GM23338 (cell line): ENCODE measurements at regions not wholly inside any gene's neighbourhood (a gene's known extent, or its start where the extent isn't known, plus 50 kb on each side); places are given as distances from the start of the nearest gene placed in this dataset.

Experiments used
- ATAC-seq: fragments of 200-7000 bp; cut with Tn5 transposase; 3 replicates; pipeline ENCODE4 v1.9.1; 2020
- DNase-seq: peaks from one replicate; pipeline ENCODE4 v3.0.0-alpha.2; 2015; ENCODE audit warnings: low spot score
- H2AFZ ChIP-seq: fragments of 200-600 bp; sonication (generic); 2 replicates; pipeline ENCODE4 v1.8.0; 2016; ENCODE audit warnings: antibody characterized with exemption, mild to moderate bottlenecking, moderate library complexity
- H3F3A ChIP-seq: fragments of 200-600 bp; sonication (generic); replicated peaks from 2 replicates; pipeline ENCODE4 v1.8.0; 2017; ENCODE audit warnings: antibody characterized with exemption, mixed run types, low read depth
- H3K27ac ChIP-seq: fragments of 200-600 bp; sonication (generic); 2 replicates; pipeline ENCODE4 v1.6.1; 2016; ENCODE audit warnings: low read depth
- H3K27me3 ChIP-seq: fragments of 200-600 bp; sonication (generic); 2 replicates; pipeline ENCODE4 v1.8.0; 2016; ENCODE audit warnings: mild to moderate bottlenecking, mixed run types, moderate library complexity; ENCODE audit not compliant: insufficient read depth
- H3K36me3 ChIP-seq: fragments of 200-600 bp; sonication (generic); 2 replicates; pipeline ENCODE4 v1.8.0; 2016; ENCODE audit warnings: mild to moderate bottlenecking; ENCODE audit not compliant: insufficient read depth
- H3K4me1 ChIP-seq: fragments of 200-600 bp; sonication (generic); 2 replicates; pipeline ENCODE4 v1.8.0; 2016; ENCODE audit warnings: mild to moderate bottlenecking, moderate library complexity; ENCODE audit not compliant: insufficient read depth
- H3K4me2 ChIP-seq: fragments of 200-600 bp; sonication (generic); 2 replicates; pipeline ENCODE4 v1.7.1; 2017; ENCODE audit warnings: mixed run types
- H3K4me3 ChIP-seq: fragments of 200-600 bp; sonication (generic); 2 replicates; pipeline ENCODE4 v1.6.1; 2016; ENCODE audit warnings: mixed run types
- H3K79me2 ChIP-seq: fragments of 200-600 bp; sonication (generic); replicated peaks from 2 replicates; pipeline ENCODE4 v1.8.0; 2017; ENCODE audit warnings: mild to moderate bottlenecking; ENCODE audit not compliant: insufficient read depth
- H3K9me2 ChIP-seq: fragments of 200-600 bp; sonication (generic); 2 replicates; pipeline ENCODE4 v1.8.0; 2017; ENCODE audit not compliant: insufficient read depth
- H4K20me1 ChIP-seq: fragments of 200-600 bp; sonication (generic); replicated peaks from 2 replicates; pipeline ENCODE4 v1.8.0; 2017; ENCODE audit warnings: mild to moderate bottlenecking; ENCODE audit not compliant: insufficient read depth
- H3K27ac Mint-ChIP-seq: 2 replicates; pipeline ENCODE4 v1.8.0; 2020; ENCODE audit warnings: inconsistent platforms, mild to moderate bottlenecking, moderate library complexity, mixed read lengths
- H3K27me3 Mint-ChIP-seq: 3 replicates; pipeline ENCODE4 v1.8.0; 2022; ENCODE audit warnings: low read depth, mild to moderate bottlenecking, moderate library complexity, mixed read lengths, inconsistent platforms; ENCODE audit not compliant: insufficient read depth, poor library complexity
- H3K36me3 Mint-ChIP-seq: 3 replicates; pipeline ENCODE4 v1.8.0; 2021; ENCODE audit warnings: low read depth, mild to moderate bottlenecking, inconsistent platforms, moderate library complexity, mixed read lengths
- H3K4me1 Mint-ChIP-seq: 3 replicates; pipeline ENCODE4 v1.8.0; 2020; ENCODE audit warnings: mild to moderate bottlenecking, inconsistent platforms, mixed read lengths
- H3K4me3 Mint-ChIP-seq: 3 replicates; pipeline ENCODE4 v1.8.0; 2021; ENCODE audit warnings: moderate library complexity, mild to moderate bottlenecking, inconsistent platforms, mixed read lengths
- H3K9me3 Mint-ChIP-seq: 3 replicates; pipeline ENCODE4 v1.8.0; 2020; ENCODE audit warnings: moderate library complexity, mild to moderate bottlenecking, inconsistent platforms, mixed read lengths
- CREB1 ChIP-seq: fragments of 250-450 bp; sonication (Bioruptor Pico); IDR thresholded peaks from 2 replicates; pipeline ENCODE4 v1.5.0; 2020; ENCODE audit warnings: low read depth, mild to moderate bottlenecking, moderate library complexity
- ETS1 ChIP-seq: IDR thresholded peaks from 2 replicates; pipeline ENCODE4 v1.6.1; 2016; ENCODE audit warnings: antibody characterized with exemption
- EZH2 ChIP-seq: fragments of 200-600 bp; sonication (generic); IDR thresholded peaks from one replicate; pipeline ENCODE4 v1.8.0; 2017; ENCODE audit warnings: antibody characterized with exemption, mild to moderate bottlenecking, low read depth; ENCODE audit not compliant: unreplicated experiment
- EZH2phosphoT487 ChIP-seq: fragments of 200-600 bp; sonication (generic); IDR thresholded peaks from one replicate; pipeline ENCODE4 v1.8.1; 2018; ENCODE audit warnings: antibody characterized with exemption; ENCODE audit not compliant: unreplicated experiment
- JUNB ChIP-seq: IDR thresholded peaks from one replicate; pipeline ENCODE4 v1.6.1; 2016; ENCODE audit warnings: antibody characterized with exemption; ENCODE audit not compliant: unreplicated experiment
- NANOG ChIP-seq: IDR thresholded peaks from 2 replicates; pipeline ENCODE4 v1.6.1; 2016; ENCODE audit warnings: antibody characterized with exemption, borderline replicate concordance
- POLR2AphosphoS5 ChIP-seq: IDR thresholded peaks from 2 replicates; pipeline ENCODE4 v1.6.1; 2016; ENCODE audit warnings: antibody characterized with exemption, low read depth
- STAT1 ChIP-seq: IDR thresholded peaks from one replicate; pipeline ENCODE4 v1.6.1; 2016; ENCODE audit warnings: antibody characterized with exemption; ENCODE audit not compliant: unreplicated experiment
- ZNF114 ChIP-seq: fragments of 250-450 bp; sonication (Bioruptor Pico); IDR thresholded peaks from 2 replicates; pipeline ENCODE4 v1.5.0; 2020; ENCODE audit warnings: mild to moderate bottlenecking, moderate library complexity
- ZNF331 ChIP-seq: fragments of 250-450 bp; sonication (Bioruptor Pico); IDR thresholded peaks from 2 replicates; pipeline ENCODE4 v1.5.0; 2020; ENCODE audit warnings: low read depth, mild to moderate bottlenecking, moderate library complexity
- TF ChIP-seq, protein P1 (sequence below), 2 experiments: fragments of 200-600 bp in 1 of 2; sonication (generic) in 1 of 2; conservative IDR thresholded peaks; 2 replicates each; pipeline versions ENCODE4 v1.5.1 to v1.6.1; 2016 to 2017; ENCODE audit warnings: antibody characterized with exemption in 2 of 2, low read depth in 2 of 2, mild to moderate bottlenecking in 2 of 2, moderate library complexity in 1 of 2
- TF ChIP-seq, protein P2 (sequence below): fragments of 250-450 bp; sonication (Bioruptor Pico); IDR thresholded peaks from 2 replicates; pipeline ENCODE4 v1.5.0; 2020; ENCODE audit warnings: mild to moderate bottlenecking, moderate library complexity
- TF ChIP-seq, protein P3 (sequence below): IDR thresholded peaks from one replicate; pipeline ENCODE4 v1.6.1; 2018; ENCODE audit warnings: antibody characterized with exemption; ENCODE audit not compliant: unreplicated experiment

GRCh38 chr10:90983914-90984549, 63.1 kb upstream of the ANKRD1 start:
- H3K36me3 ChIP-seq, result no peaks in the 10 kb centered on the region
- H3K27me3 ChIP-seq, result peaks cover 14% of the 10 kb centered on the region; the same call in 1 of the 2 replicates
- H3K27ac Mint-ChIP-seq, result no peak overlapping the region
- H3K4me1 ChIP-seq, result no peaks in the 10 kb centered on the region
- TF ChIP-seq ZNF331 (CRISPR knock-in tag), result no peak
- TF ChIP-seq CREB1 (CRISPR knock-in tag), result no peak
- TF ChIP-seq ETS1, result no peak
- TF ChIP-seq ZNF114, result no peak
- TF ChIP-seq JUNB, result no peak
- TF ChIP-seq, protein P1, sequence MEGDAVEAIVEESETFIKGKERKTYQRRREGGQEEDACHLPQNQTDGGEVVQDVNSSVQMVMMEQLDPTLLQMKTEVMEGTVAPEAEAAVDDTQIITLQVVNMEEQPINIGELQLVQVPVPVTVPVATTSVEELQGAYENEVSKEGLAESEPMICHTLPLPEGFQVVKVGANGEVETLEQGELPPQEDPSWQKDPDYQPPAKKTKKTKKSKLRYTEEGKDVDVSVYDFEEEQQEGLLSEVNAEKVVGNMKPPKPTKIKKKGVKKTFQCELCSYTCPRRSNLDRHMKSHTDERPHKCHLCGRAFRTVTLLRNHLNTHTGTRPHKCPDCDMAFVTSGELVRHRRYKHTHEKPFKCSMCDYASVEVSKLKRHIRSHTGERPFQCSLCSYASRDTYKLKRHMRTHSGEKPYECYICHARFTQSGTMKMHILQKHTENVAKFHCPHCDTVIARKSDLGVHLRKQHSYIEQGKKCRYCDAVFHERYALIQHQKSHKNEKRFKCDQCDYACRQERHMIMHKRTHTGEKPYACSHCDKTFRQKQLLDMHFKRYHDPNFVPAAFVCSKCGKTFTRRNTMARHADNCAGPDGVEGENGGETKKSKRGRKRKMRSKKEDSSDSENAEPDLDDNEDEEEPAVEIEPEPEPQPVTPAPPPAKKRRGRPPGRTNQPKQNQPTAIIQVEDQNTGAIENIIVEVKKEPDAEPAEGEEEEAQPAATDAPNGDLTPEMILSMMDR (conservative IDR thresholded peaks at IDR 0.05; ENCODE audit: low read depth in 2 of 2), result no peak
- TF ChIP-seq EZH2phosphoT487, result no peak
- TF ChIP-seq POLR2AphosphoS5, result no peak
- TF ChIP-seq, protein P2, sequence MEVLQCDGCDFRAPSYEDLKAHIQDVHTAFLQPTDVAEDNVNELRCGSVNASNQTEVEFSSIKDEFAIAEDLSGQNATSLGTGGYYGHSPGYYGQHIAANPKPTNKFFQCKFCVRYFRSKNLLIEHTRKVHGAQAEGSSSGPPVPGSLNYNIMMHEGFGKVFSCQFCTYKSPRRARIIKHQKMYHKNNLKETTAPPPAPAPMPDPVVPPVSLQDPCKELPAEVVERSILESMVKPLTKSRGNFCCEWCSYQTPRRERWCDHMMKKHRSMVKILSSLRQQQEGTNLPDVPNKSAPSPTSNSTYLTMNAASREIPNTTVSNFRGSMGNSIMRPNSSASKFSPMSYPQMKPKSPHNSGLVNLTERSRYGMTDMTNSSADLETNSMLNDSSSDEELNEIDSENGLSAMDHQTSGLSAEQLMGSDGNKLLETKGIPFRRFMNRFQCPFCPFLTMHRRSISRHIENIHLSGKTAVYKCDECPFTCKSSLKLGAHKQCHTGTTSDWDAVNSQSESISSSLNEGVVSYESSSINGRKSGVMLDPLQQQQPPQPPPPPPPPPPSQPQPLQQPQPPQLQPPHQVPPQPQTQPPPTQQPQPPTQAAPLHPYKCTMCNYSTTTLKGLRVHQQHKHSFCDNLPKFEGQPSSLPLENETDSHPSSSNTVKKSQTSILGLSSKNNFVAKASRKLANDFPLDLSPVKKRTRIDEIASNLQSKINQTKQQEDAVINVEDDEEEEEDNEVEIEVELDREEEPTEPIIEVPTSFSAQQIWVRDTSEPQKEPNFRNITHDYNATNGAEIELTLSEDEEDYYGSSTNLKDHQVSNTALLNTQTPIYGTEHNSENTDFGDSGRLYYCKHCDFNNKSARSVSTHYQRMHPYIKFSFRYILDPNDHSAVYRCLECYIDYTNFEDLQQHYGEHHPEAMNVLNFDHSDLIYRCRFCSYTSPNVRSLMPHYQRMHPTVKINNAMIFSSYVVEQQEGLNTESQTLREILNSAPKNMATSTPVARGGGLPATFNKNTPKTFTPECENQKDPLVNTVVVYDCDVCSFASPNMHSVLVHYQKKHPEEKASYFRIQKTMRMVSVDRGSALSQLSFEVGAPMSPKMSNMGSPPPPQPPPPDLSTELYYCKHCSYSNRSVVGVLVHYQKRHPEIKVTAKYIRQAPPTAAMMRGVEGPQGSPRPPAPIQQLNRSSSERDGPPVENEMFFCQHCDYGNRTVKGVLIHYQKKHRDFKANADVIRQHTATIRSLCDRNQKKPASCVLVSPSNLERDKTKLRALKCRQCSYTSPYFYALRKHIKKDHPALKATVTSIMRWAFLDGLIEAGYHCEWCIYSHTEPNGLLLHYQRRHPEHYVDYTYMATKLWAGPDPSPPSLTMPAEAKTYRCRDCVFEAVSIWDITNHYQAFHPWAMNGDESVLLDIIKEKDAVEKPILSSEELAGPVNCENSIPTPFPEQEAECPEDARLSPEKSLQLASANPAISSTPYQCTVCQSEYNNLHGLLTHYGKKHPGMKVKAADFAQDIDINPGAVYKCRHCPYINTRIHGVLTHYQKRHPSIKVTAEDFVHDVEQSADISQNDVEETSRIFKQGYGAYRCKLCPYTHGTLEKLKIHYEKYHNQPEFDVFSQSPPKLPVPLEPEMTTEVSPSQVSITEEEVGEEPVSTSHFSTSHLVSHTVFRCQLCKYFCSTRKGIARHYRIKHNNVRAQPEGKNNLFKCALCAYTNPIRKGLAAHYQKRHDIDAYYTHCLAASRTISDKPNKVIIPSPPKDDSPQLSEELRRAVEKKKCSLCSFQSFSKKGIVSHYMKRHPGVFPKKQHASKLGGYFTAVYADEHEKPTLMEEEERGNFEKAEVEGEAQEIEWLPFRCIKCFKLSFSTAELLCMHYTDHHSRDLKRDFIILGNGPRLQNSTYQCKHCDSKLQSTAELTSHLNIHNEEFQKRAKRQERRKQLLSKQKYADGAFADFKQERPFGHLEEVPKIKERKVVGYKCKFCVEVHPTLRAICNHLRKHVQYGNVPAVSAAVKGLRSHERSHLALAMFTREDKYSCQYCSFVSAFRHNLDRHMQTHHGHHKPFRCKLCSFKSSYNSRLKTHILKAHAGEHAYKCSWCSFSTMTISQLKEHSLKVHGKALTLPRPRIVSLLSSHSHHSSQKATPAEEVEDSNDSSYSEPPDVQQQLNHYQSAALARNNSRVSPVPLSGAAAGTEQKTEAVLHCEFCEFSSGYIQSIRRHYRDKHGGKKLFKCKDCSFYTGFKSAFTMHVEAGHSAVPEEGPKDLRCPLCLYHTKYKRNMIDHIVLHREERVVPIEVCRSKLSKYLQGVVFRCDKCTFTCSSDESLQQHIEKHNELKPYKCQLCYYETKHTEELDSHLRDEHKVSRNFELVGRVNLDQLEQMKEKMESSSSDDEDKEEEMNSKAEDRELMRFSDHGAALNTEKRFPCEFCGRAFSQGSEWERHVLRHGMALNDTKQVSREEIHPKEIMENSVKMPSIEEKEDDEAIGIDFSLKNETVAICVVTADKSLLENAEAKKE (CRISPR knock-in tag), result no peak
- TF ChIP-seq STAT1, result no peak
- no peak for TF ChIP-seq NANOG
- TF ChIP-seq, protein P3, sequence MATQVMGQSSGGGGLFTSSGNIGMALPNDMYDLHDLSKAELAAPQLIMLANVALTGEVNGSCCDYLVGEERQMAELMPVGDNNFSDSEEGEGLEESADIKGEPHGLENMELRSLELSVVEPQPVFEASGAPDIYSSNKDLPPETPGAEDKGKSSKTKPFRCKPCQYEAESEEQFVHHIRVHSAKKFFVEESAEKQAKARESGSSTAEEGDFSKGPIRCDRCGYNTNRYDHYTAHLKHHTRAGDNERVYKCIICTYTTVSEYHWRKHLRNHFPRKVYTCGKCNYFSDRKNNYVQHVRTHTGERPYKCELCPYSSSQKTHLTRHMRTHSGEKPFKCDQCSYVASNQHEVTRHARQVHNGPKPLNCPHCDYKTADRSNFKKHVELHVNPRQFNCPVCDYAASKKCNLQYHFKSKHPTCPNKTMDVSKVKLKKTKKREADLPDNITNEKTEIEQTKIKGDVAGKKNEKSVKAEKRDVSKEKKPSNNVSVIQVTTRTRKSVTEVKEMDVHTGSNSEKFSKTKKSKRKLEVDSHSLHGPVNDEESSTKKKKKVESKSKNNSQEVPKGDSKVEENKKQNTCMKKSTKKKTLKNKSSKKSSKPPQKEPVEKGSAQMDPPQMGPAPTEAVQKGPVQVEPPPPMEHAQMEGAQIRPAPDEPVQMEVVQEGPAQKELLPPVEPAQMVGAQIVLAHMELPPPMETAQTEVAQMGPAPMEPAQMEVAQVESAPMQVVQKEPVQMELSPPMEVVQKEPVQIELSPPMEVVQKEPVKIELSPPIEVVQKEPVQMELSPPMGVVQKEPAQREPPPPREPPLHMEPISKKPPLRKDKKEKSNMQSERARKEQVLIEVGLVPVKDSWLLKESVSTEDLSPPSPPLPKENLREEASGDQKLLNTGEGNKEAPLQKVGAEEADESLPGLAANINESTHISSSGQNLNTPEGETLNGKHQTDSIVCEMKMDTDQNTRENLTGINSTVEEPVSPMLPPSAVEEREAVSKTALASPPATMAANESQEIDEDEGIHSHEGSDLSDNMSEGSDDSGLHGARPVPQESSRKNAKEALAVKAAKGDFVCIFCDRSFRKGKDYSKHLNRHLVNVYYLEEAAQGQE, result no peak
- no peak for TF ChIP-seq EZH2
- peak; percentile 21 for DNase-seq
- no peak overlapping the region for H3K4me2 ChIP-seq
- H3K4me3 Mint-ChIP-seq, result no peak overlapping the region
- H3K36me3 Mint-ChIP-seq, result no peaks in the 10 kb centered on the region
- H3F3A ChIP-seq, result no peaks in the 10 kb centered on the region
- H3K4me3 ChIP-seq, result no peak overlapping the region
- no peak overlapping the region for H3K27ac ChIP-seq
- peak; percentile 68 for ATAC-seq
- H3K9me2 ChIP-seq, result 0 out of 2 replicates have a peak, but pooled peaks cover 5% of the 10 kb centered on the region
- no peaks in the 10 kb centered on the region for H3K79me2 ChIP-seq
- H4K20me1 ChIP-seq, result no peaks in the 10 kb centered on the region
- peaks cover 3% of the 10 kb centered on the region for H3K27me3 Mint-ChIP-seq
- H3K4me1 Mint-ChIP-seq, result peaks cover 3% of the 10 kb centered on the region; the same call in 1 of the 3 replicates
- H2AFZ ChIP-seq, result no peak overlapping the region
- no peaks in the 10 kb centered on the region for H3K9me3 Mint-ChIP-seq
